DND-41 (cell line): ENCODE measurements at regions not wholly inside any gene's neighbourhood (a gene's known extent, or its start where the extent isn't known, plus 50 kb on each side); places are given as distances from the start of the nearest gene placed in this dataset.

ENCODE experiments used
- ATAC-seq: fragments of 200-7000 bp; cut with Tn5 transposase; 3 replicates; pipeline ENCODE4 v1.9.1; 2021; ENCODE audit warnings: low read depth; ENCODE audit not compliant: insufficient read depth
- DNase-seq: peaks from one replicate; pipeline ENCODE4 v3.0.0-alpha.2; 2020
- H2AFZ ChIP-seq: 2 replicates; pipeline ENCODE4 v1.6.0; 2012; ENCODE audit warnings: low read depth, low read length
- H3K27ac ChIP-seq: 2 replicates; pipeline ENCODE4 v1.5.1; 2012; ENCODE audit warnings: low read length, inconsistent platforms
- H3K27me3 ChIP-seq: fragments of 200-600 bp; sonication (generic); 2 replicates; pipeline ENCODE4 v1.6.0; 2012; ENCODE audit warnings: low read length, mild to moderate bottlenecking, inconsistent platforms; ENCODE audit not compliant: insufficient read depth, poor library complexity
- H3K36me3 ChIP-seq: 2 replicates; pipeline ENCODE4 v1.5.1; 2012; ENCODE audit warnings: low read length, inconsistent platforms; ENCODE audit not compliant: insufficient read depth
- H3K4me1 ChIP-seq: 2 replicates; pipeline ENCODE4 v1.5.1; 2012; ENCODE audit warnings: mild to moderate bottlenecking, low read length; ENCODE audit not compliant: insufficient read depth
- H3K4me2 ChIP-seq: 2 replicates; pipeline ENCODE4 v1.6.0; 2012; ENCODE audit warnings: mild to moderate bottlenecking, moderate library complexity, low read length, inconsistent platforms; ENCODE audit not compliant: insufficient read depth
- H3K4me3 ChIP-seq, 2 experiments: fragments of 200-600 bp in 1 of 2; shearing (Covaris generic) in 1 of 2; 2 replicates each; pipeline ENCODE4 v1.5.1; 2012 to 2016; ENCODE audit warnings: inconsistent platforms in 2 of 2, low read length in 2 of 2, mild to moderate bottlenecking in 2 of 2, low read depth in 1 of 2, moderate library complexity in 1 of 2
- H3K79me2 ChIP-seq: 2 replicates; pipeline ENCODE4 v1.6.0; 2012; ENCODE audit warnings: low read length, inconsistent platforms; ENCODE audit not compliant: insufficient read depth
- H3K9ac ChIP-seq: 2 replicates; pipeline ENCODE4 v1.6.0; 2012; ENCODE audit warnings: low read depth, mild to moderate bottlenecking, inconsistent platforms, low read length, moderate library complexity
- H3K9me3 ChIP-seq: 2 replicates; pipeline ENCODE4 v1.5.1; 2012; ENCODE audit warnings: low read length, moderate library complexity, mild to moderate bottlenecking, inconsistent platforms; ENCODE audit not compliant: insufficient read depth, severe bottlenecking
- H4K20me1 ChIP-seq: 2 replicates; pipeline ENCODE4 v1.6.0; 2012; ENCODE audit warnings: low read length; ENCODE audit not compliant: insufficient read depth
- EZH2 ChIP-seq: IDR thresholded peaks from 3 replicates; pipeline ENCODE4 v1.6.1; 2012; ENCODE audit warnings: borderline replicate concordance, low read depth, mild to moderate bottlenecking, moderate library complexity, low read length, inconsistent platforms; ENCODE audit not compliant: severe bottlenecking
- TF ChIP-seq, protein P1 (sequence below): IDR thresholded peaks from 2 replicates; pipeline ENCODE4 v1.5.1; 2012; ENCODE audit warnings: borderline replicate concordance, low read length, moderate library complexity, mild to moderate bottlenecking; ENCODE audit not compliant: poor library complexity, severe bottlenecking; ENCODE audit errors: extremely low read depth

DNA sequence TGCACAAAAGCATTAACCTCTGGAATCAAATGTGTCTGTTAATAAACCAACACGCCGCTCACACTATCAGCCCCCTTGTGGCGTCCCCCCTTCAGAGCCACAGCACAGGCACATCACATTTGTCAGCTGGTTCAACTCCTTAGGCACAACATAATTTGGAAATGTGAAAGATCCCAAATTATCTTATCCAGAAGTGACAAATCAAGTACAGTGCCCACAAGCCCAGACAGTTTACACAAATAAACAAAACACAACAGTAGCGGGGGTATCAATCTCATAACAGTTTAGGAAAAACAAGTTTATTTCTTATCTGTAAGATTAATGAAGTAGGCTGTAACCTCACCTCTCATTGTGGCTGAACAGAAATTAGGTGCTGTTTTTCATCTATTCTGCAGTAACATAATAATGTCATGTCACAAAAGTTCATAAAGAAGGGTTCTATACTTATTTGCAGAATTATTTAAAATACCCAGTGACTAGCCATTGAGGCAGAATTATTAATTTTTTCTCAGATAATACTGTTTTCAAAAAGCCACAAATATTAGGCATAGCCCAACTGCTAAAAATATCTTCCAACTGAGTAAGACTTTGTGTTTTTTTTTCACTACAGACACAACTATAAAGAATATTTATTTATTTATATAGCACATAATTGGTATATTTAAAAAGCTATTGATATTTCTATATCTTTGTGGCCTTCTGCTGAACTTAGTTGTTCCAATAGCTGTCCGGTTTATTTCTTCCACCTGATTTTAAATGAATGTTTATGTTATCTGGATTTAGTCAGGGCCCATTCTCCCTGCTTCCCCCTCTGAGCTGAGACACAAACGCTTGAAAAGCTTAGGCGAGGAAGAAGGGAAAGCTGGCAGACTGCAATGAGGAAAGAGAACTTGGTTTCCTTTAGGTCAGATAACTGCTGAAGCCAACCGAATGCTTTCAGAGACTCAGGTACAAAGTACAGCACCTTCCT is 214.7 kb downstream of the QDPR start:
- TF ChIP-seq EZH2, result no peak
- TF ChIP-seq, protein P1, sequence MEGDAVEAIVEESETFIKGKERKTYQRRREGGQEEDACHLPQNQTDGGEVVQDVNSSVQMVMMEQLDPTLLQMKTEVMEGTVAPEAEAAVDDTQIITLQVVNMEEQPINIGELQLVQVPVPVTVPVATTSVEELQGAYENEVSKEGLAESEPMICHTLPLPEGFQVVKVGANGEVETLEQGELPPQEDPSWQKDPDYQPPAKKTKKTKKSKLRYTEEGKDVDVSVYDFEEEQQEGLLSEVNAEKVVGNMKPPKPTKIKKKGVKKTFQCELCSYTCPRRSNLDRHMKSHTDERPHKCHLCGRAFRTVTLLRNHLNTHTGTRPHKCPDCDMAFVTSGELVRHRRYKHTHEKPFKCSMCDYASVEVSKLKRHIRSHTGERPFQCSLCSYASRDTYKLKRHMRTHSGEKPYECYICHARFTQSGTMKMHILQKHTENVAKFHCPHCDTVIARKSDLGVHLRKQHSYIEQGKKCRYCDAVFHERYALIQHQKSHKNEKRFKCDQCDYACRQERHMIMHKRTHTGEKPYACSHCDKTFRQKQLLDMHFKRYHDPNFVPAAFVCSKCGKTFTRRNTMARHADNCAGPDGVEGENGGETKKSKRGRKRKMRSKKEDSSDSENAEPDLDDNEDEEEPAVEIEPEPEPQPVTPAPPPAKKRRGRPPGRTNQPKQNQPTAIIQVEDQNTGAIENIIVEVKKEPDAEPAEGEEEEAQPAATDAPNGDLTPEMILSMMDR, result no peak
- no peaks in the 10 kb centered on the region for H3K4me1 ChIP-seq
- no peaks in the 10 kb centered on the region for H3K36me3 ChIP-seq
- no peaks in the 10 kb centered on the region for H3K9me3 ChIP-seq
- ATAC-seq (no peak), DNase-seq (no peak)
- no peak overlapping the region for H3K9ac ChIP-seq
- no peak overlapping the region for H3K4me3 ChIP-seq
- H3K27me3 ChIP-seq, result no peaks in the 10 kb centered on the region
- no peak overlapping the region for H3K4me2 ChIP-seq
- no peaks in the 10 kb centered on the region for H3K79me2 ChIP-seq
- no peak overlapping the region for H2AFZ ChIP-seq
- H3K27ac ChIP-seq, result no peak overlapping the region
- no peaks in the 10 kb centered on the region for H4K20me1 ChIP-seq

DNA sequence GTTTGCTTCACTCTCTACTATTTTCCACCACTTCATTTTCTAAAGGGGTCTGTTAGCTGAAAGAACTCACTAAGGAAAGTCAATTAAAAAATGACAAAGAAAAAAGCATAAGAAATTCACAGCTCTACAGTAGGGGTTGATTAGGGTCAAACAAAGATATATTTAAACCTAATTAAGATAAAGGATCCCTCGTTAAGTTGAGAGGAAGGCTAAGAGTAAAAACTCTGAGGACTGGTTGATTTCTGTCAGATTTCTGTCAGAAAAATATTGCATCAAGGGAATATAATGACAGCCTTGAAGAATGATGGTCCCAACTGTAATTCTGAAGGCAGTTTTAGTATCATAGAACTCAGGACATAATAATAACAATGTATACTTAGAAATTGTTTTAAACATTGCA is 218.0 kb downstream of the QDPR start:
- H3K9ac ChIP-seq, result no peak overlapping the region
- TF ChIP-seq, protein P1, result no peak
- no peak for TF ChIP-seq EZH2

DNA sequence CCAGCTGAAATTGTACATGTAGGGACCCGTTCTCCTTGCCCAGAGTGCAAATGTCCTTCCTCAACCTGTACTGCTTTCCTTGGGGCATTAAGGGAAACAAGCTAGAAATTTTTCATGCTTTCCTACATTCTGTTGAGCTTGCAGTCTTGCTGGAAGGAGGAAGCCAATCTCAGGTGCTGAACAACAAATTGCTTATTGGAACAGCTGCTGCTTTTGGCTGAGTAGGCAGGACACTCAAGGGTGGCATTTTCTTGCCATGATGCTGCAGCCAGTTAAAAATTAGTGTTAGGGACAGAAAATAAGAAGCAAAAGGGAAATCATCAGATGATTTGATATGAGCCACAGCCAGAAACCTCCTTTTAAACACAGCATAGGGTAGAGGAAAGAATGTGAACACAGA is 223.7 kb downstream of the QDPR start:
- Histone ChIP-seq H3K4me3 (no peak overlapping the region), H3K27ac (no peak overlapping the region), H3K9me3 (no peaks in the 10 kb centered on the region), H2AFZ (no peak overlapping the region), H3K4me1 (no peaks in the 10 kb centered on the region), H3K4me2 (no peak overlapping the region), H3K36me3 (no peaks in the 10 kb centered on the region), H3K79me2 (no peaks in the 10 kb centered on the region), H3K27me3 (no peaks in the 10 kb centered on the region), H4K20me1 (no peaks in the 10 kb centered on the region), H3K9ac (no peak overlapping the region)
- DNase-seq (no peak), ATAC-seq (no peak)
- TF ChIP-seq, protein P1, result no peak
- no peak for TF ChIP-seq EZH2

More for the DNA sequence above, 218.0 kb downstream of the QDPR start:
- Histone ChIP-seq H3K9me3 (no peaks in the 10 kb centered on the region), H3K27ac (no peak overlapping the region), H2AFZ (no peak overlapping the region), H4K20me1 (no peaks in the 10 kb centered on the region), H3K4me1 (no peaks in the 10 kb centered on the region), H3K79me2 (no peaks in the 10 kb centered on the region), H3K4me3 (no peak overlapping the region), H3K27me3 (no peaks in the 10 kb centered on the region), H3K4me2 (no peak overlapping the region), H3K36me3 (no peaks in the 10 kb centered on the region)
- ATAC-seq, result no peak
- no peak for DNase-seq
